ENCODE measurements at regions not wholly inside any gene's neighbourhood (a gene's known extent, or its start where the extent isn't known, plus 50 kb on each side); places are given as distances from the start of the nearest gene placed in this dataset.

- Mint-ChIP-seq H3K36me3 (ENCODE audit: low read depth) (no peaks in the 10 kb centered on the region), H3K9me3 (no peaks in the 10 kb centered on the region), H3K4me3 (ENCODE audit: low read depth) (no peak overlapping the region), H3K27me3 (ENCODE audit: low read depth) (no peaks in the 10 kb centered on the region), H3K27ac (no peak overlapping the region), H3K4me1 (ENCODE audit: low read depth) (no peaks in the 10 kb centered on the region)
- no peak for DNase-seq (ENCODE audit: low spot score)
- intact Hi-C loops (cut with micrococcal nuclease) = no loop called here
Observed at GRCh38 chr20:40813708-40814630, 124.9 kb upstream of the MAFB start.

DNA sequence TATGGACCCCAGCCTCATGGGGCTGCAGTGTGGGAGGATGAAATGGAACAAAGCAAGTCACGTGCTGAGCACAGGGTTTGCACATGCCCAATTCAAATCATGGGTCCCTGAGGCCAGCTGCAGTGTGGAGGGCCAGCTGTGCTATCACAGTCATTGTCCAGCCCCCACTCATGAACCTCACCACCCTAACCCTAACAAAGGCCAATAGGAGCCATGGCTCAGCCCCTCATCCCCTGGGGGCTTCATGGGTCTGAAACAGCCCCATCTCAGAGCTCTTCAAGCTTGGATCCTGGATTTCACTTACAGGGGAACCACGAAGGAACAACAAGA, 125.6 kb upstream of the MAFB start:
- intact Hi-C loops (cut with micrococcal nuclease) = no loop called here
- H3K9me3 Mint-ChIP-seq = no peaks in the 10 kb centered on the region
- H3K36me3 Mint-ChIP-seq (ENCODE audit: low read depth) = no peaks in the 10 kb centered on the region
- H3K27ac Mint-ChIP-seq = no peak overlapping the region
- no peaks in the 10 kb centered on the region for H3K4me1 Mint-ChIP-seq (ENCODE audit: low read depth)
- no peak overlapping the region for H3K4me3 Mint-ChIP-seq (ENCODE audit: low read depth)
- no peak for DNase-seq (ENCODE audit: low spot score)
- no peaks in the 10 kb centered on the region for H3K27me3 Mint-ChIP-seq (ENCODE audit: low read depth)

GRCh38 chr20:40815156-40816038, 126.4 kb upstream of the MAFB start:
- no peaks in the 10 kb centered on the region for H3K36me3 Mint-ChIP-seq (ENCODE audit: low read depth)
- H3K27ac Mint-ChIP-seq = no peak overlapping the region
- DNase-seq (ENCODE audit: low spot score) = no peak
- no peaks in the 10 kb centered on the region for H3K4me1 Mint-ChIP-seq (ENCODE audit: low read depth)
- intact Hi-C loops (cut with micrococcal nuclease) = no loop called here
- H3K27me3 Mint-ChIP-seq (ENCODE audit: low read depth) = no peaks in the 10 kb centered on the region
- no peak overlapping the region for H3K4me3 Mint-ChIP-seq (ENCODE audit: low read depth)
- H3K9me3 Mint-ChIP-seq = no peaks in the 10 kb centered on the region

- no peaks in the 10 kb centered on the region for H3K9me3 Mint-ChIP-seq
- H3K27ac Mint-ChIP-seq = no peak overlapping the region
- intact Hi-C loops (cut with micrococcal nuclease) = no loop called here
- no peak overlapping the region for H3K4me3 Mint-ChIP-seq (ENCODE audit: low read depth)
- no peaks in the 10 kb centered on the region for H3K36me3 Mint-ChIP-seq (ENCODE audit: low read depth)
- no peaks in the 10 kb centered on the region for H3K27me3 Mint-ChIP-seq (ENCODE audit: low read depth)
- no peak for DNase-seq (ENCODE audit: low spot score)
- H3K4me1 Mint-ChIP-seq (ENCODE audit: low read depth) = no peaks in the 10 kb centered on the region
Observed at GRCh38 chr20:40816039-40816352, 127.0 kb upstream of the MAFB start.

DNA sequence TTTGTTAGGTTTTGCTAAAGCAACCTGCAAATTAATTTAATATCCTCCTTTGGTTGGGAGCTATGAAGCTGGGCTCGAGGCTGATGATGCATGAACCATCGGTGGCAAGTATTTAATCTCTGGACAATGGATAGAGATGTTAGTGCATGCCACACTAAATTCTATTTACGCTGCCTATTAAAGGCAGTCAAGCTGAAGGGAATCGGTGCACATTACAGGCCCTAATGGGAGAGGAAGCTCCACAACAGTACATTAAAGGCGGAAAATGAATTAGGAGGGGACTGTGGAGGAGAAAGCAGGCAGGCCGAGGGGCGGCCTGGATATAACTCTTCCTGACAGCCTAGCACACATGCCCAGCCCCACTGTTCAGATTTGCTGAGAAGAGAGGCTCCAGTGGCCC, 132.4 kb upstream of the MAFB start:
- Mint-ChIP-seq H3K27ac (no peak overlapping the region), H3K4me3 (ENCODE audit: low read depth) (no peak overlapping the region), H3K36me3 (ENCODE audit: low read depth) (no peaks in the 10 kb centered on the region), H3K9me3 (peaks cover 6% of the 10 kb centered on the region), H3K4me1 (ENCODE audit: low read depth) (no peaks in the 10 kb centered on the region), H3K27me3 (ENCODE audit: low read depth) (peaks cover 7% of the 10 kb centered on the region)
- intact Hi-C loops (cut with micrococcal nuclease) = no loop called here
- no peak for DNase-seq (ENCODE audit: low spot score)

DNA sequence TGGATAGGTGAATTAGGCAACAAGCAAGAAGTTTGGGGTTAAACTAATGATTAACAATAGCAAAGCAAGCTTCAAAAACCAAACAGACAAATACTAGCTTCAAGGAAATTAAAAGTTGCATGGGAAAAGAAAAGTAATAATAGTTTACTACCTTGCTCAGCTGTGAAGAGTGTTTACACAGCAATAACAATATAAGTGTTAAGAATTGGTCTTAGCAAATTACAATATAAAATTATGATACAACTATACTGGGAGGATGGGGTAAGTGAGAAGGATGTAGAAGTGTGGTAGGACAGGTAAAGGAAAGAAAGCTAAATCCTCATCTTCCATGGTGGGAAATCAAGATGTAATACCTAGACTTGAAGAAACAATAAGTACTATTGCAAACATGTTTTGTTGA, 137.7 kb upstream of the MAFB start:
- DNase-seq (ENCODE audit: low spot score) = no peak
- Mint-ChIP-seq H3K4me1 (ENCODE audit: low read depth) (no peaks in the 10 kb centered on the region), H3K36me3 (ENCODE audit: low read depth) (no peaks in the 10 kb centered on the region), H3K4me3 (ENCODE audit: low read depth) (no peak overlapping the region), H3K27me3 (ENCODE audit: low read depth) (peaks cover 9% of the 10 kb centered on the region), H3K27ac (no peak overlapping the region), H3K9me3 (peaks cover 6% of the 10 kb centered on the region)
- intact Hi-C loops (cut with micrococcal nuclease) = no loop called here

DNA sequence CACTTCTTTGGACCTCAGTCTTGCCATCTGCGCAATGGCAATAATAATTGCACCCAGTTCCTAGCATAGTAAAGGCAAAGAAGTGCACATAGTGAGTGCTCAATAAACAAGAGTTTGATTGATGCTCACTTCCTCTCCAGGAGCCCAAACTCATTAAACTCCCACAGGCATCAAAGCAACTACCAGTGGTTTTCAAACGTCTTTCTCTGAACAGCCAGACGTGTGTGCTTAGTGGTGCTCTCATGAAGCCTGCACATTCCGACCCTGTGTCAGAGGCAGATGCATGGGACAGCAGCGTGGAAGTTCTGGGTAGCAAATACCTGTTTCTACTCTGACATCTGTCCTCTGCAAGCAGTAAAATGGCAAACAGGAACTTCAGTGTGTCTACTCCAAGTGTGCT, 146.3 kb upstream of the MAFB start:
- Mint-ChIP-seq H3K27me3 (ENCODE audit: low read depth) (peaks cover 5% of the 10 kb centered on the region), H3K4me3 (ENCODE audit: low read depth) (no peak overlapping the region), H3K27ac (no peak overlapping the region), H3K36me3 (ENCODE audit: low read depth) (no peaks in the 10 kb centered on the region), H3K4me1 (ENCODE audit: low read depth) (no peaks in the 10 kb centered on the region), H3K9me3 (no peaks in the 10 kb centered on the region)
- no peak for DNase-seq (ENCODE audit: low spot score)
- intact Hi-C loops (cut with micrococcal nuclease) = no loop called here

GRCh38 chr20:40838509-40838908, 149.5 kb upstream of the MAFB start:
- H3K4me3 Mint-ChIP-seq (ENCODE audit: low read depth) = no peak overlapping the region
- H3K36me3 Mint-ChIP-seq (ENCODE audit: low read depth) = no peaks in the 10 kb centered on the region
- H3K4me1 Mint-ChIP-seq (ENCODE audit: low read depth) = no peaks in the 10 kb centered on the region
- H3K27me3 Mint-ChIP-seq (ENCODE audit: low read depth) = peaks cover 14% of the 10 kb centered on the region
- intact Hi-C loops (cut with micrococcal nuclease) = no loop called here
- no peak for DNase-seq (ENCODE audit: low spot score)
- no peak overlapping the region for H3K27ac Mint-ChIP-seq
- no peaks in the 10 kb centered on the region for H3K9me3 Mint-ChIP-seq

DNA sequence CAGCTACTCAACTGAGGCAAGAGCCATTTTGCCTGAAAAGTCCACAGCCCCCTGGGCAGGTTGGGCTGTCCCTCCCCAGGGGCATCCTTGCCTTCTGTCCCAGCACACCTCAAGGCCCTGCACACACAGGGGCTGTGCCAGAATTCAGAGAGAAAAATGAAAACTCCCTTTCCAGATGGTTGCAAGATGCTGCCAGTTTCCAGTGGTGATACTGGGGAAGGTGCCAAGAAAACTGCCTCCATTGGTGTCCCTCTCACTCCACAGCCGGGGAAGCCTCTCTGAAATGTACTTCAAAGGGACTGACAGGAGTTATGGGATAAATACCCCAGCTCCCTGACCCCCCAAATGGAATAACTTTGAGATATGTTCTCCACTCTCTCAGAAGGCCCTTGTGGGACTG, 154.2 kb upstream of the MAFB start:
- Mint-ChIP-seq H3K36me3 (ENCODE audit: low read depth) (no peaks in the 10 kb centered on the region), H3K27me3 (ENCODE audit: low read depth) (peaks cover 12% of the 10 kb centered on the region), H3K4me3 (ENCODE audit: low read depth) (no peak overlapping the region), H3K27ac (no peak overlapping the region), H3K4me1 (ENCODE audit: low read depth) (no peaks in the 10 kb centered on the region), H3K9me3 (no peaks in the 10 kb centered on the region)
- DNase-seq (ENCODE audit: low spot score) = no peak
- intact Hi-C loops (cut with micrococcal nuclease) = no loop called here

- Mint-ChIP-seq H3K9me3 (no peaks in the 10 kb centered on the region), H3K4me3 (ENCODE audit: low read depth) (no peak overlapping the region), H3K36me3 (ENCODE audit: low read depth) (no peaks in the 10 kb centered on the region), H3K4me1 (ENCODE audit: low read depth) (no peaks in the 10 kb centered on the region), H3K27me3 (ENCODE audit: low read depth) (peaks cover 12% of the 10 kb centered on the region), H3K27ac (no peak overlapping the region)
- intact Hi-C loops (cut with micrococcal nuclease) = no loop called here
- no peak for DNase-seq (ENCODE audit: low spot score)
Observed at GRCh38 chr20:40844332-40844731, 155.3 kb upstream of the MAFB start.

DNA sequence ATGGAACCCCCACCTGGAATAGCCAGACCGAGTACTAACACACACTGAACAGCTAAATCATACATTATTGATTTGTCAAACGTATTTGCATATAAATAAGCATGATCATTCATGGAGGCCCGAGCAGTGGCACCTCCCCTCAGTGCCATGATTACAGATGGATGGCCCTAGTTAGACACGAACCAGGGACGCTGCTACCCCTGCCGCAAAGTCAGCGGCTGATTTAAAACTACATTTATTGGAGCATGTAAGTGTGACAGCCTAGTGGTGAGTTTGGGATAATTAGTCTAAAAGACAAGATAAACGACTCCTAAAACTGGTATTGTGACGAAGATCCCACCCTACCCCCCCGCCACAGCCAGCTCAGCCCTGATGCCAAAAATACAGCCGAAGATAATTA, 159.1 kb upstream of the MAFB start:
- no peak overlapping the region for H3K27ac Mint-ChIP-seq
- intact Hi-C loops (cut with micrococcal nuclease) = no loop called here
- H3K4me1 Mint-ChIP-seq (ENCODE audit: low read depth) = no peaks in the 10 kb centered on the region
- DNase-seq (ENCODE audit: low spot score) = no peak
- H3K4me3 Mint-ChIP-seq (ENCODE audit: low read depth) = no peak overlapping the region
- H3K36me3 Mint-ChIP-seq (ENCODE audit: low read depth) = no peaks in the 10 kb centered on the region
- H3K9me3 Mint-ChIP-seq = no peaks in the 10 kb centered on the region
- H3K27me3 Mint-ChIP-seq (ENCODE audit: low read depth) = peaks cover 2% of the 10 kb centered on the region

DNA sequence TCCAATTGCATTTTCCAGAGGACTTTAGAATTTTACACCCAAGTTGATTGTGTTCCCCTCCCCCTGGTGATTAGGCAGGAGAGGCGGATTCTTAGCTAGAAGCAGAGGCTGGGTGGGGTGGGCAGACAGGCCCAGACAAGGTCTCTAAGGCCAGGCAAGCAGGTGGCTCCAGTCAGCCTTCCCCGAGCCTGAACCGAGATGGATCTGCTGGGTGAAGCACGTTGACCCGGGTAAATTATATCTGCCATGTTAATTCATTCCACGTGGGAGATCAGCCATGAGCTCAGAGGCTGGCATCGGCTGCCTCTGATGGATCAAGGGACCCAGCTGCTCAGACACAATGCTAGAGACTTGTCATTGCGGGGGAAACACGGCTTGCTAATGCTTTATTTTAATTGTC, 159.5 kb upstream of the MAFB start:
- Mint-ChIP-seq H3K4me3 (ENCODE audit: low read depth) (no peak overlapping the region), H3K9me3 (no peaks in the 10 kb centered on the region)
- intact Hi-C loops (cut with micrococcal nuclease) = no loop called here

GRCh38 chr20:40849456-40849855, 160.4 kb upstream of the MAFB start:
- Mint-ChIP-seq H3K27ac (no peak overlapping the region), H3K27me3 (ENCODE audit: low read depth) (peaks cover 2% of the 10 kb centered on the region), H3K36me3 (ENCODE audit: low read depth) (no peaks in the 10 kb centered on the region), H3K9me3 (no peaks in the 10 kb centered on the region), H3K4me1 (ENCODE audit: low read depth) (no peaks in the 10 kb centered on the region), H3K4me3 (ENCODE audit: low read depth) (no peak overlapping the region)
- no peak for DNase-seq (ENCODE audit: low spot score)
- intact Hi-C loops (cut with micrococcal nuclease) = no loop called here

More for the DNA sequence above, 159.5 kb upstream of the MAFB start:
- H3K27me3 Mint-ChIP-seq (ENCODE audit: low read depth) = peaks cover 2% of the 10 kb centered on the region
- no peak overlapping the region for H3K27ac Mint-ChIP-seq
- DNase-seq (ENCODE audit: low spot score) = no peak
- H3K36me3 Mint-ChIP-seq (ENCODE audit: low read depth) = no peaks in the 10 kb centered on the region
- H3K4me1 Mint-ChIP-seq (ENCODE audit: low read depth) = no peaks in the 10 kb centered on the region

Data from activated T-helper 2 cell treated with anti-CD3 and anti-CD28 coated beads, Interferon-gamma antibody, Interleukin-2, Interleukin-4, amounts not matched to agents 10 μg/mL and 5 μg/mL and 100 μg/mL, durations not matched to agents 14 hours and 24 hours and 36 hours (primary cell).